GM19395 (cell line): ENCODE measurements at regions not wholly inside any gene's neighbourhood (a gene's known extent, or its start where the extent isn't known, plus 50 kb on each side); places are given as distances from the start of the nearest gene placed in this dataset.

Experiments used
- ATAC-seq: cut with Tn5 transposase; IDR thresholded peaks from one replicate; pipeline ENCODE4 v1.9.1; 2021; ENCODE audit warnings: mild to moderate bottlenecking, moderate library complexity; ENCODE audit not compliant: unreplicated experiment

DNA sequence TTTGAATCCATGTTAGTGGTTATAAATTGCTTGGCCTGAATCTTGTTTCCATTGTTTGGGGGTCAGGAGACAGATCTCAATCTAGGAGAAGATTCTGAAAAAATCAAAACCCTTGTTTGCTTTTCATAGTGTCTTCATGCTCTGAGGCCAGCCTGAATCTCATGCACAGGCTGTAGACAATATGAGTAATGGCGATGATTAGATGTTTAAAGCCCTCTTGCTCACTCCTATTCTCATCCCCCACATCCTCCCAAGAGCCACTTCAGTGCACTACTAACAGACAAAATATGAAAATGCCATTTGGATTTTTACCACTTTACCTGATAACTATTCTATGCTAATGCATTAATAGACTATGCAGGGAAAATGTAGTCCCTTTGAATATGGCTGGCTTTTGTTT is 129.4 kb downstream of the NUDT12 start:
- ATAC-seq, result no peak

DNA sequence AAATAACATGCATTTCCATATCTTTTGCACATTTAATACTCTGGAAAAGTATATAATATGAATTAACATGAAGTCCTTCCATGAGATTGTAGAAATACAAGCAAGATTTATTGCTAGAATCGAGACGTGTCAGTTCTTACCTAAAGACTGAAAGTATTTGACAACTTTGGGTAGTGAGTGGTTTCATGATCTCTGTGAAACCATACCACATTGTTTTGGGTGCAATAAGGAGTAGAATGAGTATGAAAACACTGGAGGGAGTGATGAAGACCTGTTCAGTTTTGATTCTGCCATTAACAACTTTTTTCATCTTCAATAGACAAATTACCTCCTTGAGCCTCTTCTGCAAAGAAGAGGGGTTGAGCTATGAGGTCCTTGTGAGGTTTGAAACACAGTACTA is 133.7 kb downstream of the NUDT12 start:
- ATAC-seq, result peak; percentile 52

DNA sequence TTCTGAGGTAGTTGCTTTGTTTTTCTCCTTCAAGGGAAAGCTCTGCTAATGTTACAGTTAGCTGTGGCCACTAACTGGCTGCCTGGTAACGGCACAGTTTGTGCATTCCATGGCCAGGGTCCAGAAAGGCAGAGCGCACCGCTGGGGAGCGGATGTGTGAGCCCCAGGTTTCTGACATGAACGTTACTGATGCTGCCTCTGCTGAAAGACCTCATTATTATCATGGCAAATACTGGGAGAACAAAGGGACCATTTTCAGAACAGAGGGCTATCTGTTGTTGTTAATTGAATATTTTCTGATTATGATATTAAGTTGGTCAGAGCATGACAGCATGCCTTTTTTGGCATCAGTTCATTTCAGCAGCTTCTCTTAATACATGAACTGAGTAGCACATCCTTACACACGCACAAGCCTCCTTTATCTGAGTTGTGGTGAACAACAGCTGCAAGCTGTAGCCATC is 134.1 kb downstream of the NUDT12 start:
- ATAC-seq, result peak; percentile 30

DNA sequence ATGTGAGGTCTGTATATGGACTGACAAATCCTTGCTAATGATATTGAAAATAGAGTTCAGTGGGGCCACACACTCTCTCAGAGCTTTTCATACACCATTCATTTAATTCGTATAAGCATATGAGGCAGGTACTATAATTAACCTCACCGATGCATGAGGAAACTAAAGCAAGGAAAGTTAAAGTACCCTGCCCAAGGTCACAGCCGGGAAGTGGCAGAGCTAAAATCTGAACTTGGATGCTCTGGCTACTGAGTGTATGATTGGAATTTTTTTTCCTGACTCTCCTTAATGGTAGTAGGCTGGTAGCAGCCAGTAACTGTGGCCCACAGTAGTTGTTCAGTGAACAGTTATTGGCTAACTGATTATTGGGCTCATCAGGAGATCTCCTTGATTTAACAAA is 135.3 kb downstream of the NUDT12 start:
- ATAC-seq, result no peak

DNA sequence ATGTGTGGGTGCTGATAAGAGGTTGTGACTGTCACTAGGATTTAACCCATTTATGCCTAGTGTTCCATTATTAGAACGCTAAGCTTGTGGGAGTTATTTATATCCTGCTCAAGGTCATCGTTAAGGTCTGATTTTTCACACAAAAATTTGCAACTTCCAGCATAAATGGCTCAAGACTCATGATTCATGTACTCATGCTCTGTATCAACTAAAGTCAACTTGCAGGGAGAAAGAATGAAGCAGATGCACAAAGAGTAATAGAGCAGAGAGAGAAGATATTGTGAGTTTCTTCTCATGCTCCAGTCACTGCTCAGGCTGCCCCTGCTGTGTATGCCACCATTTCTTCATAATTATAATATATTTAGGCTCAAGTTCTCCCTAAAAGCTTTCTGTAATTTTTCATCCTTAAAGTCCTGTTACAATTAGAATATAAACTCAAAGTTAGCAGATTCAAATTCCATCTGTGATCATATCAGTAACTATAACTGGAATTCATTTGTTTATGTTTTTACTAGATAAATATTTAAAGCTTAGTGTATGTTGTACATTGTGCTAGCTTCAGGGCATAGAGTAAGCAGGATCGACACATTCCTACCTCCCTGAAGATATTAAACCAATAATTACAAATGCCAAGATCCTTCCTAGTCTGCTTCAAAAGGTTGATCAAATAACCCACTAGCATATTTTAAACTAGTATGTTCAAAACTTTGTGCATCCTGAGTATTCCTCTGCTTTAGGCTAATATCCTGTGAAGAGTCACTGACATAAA is 136.7 kb downstream of the NUDT12 start:
- ATAC-seq, result no peak

DNA sequence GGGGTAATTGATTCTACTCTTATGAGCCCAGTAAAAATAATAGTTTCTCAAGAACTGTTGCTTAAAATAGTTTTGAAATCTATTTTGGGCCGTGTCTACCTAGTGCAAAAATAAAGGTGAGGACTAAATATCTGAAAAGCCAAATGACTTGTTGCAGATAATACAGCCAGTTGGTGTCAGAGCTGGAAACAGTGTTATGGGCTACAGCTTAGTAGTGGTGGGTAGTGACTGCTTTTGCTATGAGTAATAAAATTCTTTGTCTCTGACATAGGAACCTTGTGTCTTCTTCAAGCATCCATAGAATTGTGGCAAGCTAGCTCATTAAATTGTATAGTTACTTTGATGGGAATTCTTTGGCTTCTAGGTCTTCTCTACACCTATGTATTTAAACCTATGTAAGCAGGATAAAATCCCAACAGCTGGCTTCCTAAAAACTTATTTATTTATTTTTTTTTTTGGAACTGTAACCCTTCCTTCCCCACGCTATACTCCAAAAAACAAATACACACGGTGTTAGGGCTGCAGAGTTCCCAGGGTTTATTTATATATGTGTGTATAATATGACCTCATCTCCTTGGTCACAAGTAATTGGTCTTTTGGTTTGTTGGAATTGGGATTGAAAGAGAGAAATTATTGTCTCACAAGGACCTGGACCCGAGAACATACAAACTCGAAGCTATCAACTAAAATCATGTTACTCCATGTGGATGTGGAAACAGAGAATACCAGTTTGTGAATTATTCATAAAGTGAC is 138.0 kb downstream of the NUDT12 start:
- no peak for ATAC-seq

DNA sequence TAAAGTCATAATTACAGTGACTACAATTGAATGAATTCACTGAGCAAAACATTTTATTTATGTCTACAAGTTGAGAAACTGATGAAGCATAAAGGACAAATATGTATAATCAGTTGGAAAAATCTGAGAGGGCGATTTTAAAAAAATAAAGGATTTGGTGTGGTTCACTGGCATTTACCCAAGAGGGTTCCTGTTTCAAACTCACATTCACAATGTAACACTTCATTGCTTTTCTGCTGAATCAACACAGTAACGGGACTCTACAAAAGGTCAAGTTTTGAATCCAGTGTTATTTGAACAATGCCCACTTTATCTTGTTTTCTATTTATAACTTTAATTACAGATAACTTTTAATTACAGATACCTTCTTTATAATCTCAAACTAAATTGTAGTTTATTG is 138.6 kb downstream of the NUDT12 start:
- no peak for ATAC-seq

DNA sequence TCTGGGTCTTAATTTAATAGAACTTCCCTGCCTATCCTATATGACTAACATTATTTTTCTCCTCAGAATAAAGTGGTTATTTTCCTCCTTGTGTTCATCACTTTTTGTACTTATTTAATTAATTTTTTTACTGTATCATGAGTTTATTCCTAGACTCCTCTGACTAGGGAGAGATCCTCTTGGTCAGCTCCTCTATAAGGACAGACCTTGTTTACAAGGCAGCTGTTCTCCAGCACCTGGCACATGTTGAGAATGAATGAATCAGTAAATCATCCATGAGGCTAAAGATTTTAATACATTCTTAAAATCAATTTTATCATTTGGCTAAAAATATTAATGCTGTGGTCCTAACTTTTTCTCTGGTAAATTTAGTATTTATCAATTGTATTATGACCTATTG is 139.8 kb downstream of the NUDT12 start:
- ATAC-seq, result no peak

DNA sequence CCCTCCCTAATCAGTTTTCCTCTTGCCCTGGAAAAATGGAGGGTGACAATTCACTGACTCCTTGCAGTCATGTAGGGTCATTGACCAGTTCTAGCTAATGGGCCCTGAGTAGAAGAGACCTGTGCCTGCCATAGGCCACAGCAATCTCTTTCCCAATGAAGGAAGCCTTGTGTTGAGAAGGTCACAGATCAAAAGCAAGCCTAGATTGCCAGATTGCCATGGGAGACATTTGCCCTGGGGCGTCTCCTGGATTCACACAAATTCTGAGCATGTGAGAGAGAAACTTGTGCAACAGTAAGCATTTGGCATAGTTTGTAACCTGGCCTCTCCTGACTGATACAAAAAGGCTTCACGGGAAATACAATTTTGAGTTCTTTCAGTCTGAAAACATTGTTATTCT is 148.0 kb downstream of the NUDT12 start:
- no peak for ATAC-seq

DNA sequence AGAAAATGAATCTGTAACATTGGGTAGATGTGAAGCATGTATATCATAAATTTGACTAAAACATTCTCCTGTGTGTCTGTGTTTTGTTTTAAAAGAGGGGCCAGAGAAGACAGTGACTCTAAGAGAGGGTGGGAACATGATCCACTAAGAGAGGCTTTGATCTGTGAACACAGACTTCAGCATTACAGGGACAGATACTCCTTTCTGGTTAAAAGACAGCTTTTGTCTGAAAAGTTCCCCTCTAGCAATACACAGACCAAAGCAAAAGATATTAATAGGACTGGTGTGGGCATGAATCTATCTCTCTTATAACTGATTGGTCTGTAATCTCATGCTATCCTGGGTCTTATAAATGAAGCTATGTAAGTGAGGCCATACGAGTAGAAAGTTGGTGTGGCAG is 150.9 kb downstream of the NUDT12 start:
- no peak for ATAC-seq

DNA sequence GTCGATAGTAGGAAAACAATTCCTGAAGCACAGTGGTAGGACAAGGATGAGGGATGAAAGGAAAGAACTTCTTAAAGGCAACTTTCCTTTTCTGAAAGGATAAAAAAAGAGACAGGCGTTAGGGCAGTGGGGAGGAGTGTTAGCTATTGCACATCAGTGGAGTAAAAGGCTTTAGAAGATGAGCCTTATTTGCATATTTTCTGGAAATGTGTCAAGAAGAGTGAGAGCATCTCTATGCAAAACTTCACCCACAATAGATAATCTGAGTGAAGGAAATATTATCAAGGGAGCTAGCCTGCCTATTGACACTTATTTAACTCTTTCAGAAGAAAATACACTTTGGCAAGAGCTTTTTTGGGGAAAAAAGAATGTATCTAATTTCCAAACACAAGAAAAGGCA is 151.6 kb downstream of the MACIR start:
- peak; percentile 97 for ATAC-seq

DNA sequence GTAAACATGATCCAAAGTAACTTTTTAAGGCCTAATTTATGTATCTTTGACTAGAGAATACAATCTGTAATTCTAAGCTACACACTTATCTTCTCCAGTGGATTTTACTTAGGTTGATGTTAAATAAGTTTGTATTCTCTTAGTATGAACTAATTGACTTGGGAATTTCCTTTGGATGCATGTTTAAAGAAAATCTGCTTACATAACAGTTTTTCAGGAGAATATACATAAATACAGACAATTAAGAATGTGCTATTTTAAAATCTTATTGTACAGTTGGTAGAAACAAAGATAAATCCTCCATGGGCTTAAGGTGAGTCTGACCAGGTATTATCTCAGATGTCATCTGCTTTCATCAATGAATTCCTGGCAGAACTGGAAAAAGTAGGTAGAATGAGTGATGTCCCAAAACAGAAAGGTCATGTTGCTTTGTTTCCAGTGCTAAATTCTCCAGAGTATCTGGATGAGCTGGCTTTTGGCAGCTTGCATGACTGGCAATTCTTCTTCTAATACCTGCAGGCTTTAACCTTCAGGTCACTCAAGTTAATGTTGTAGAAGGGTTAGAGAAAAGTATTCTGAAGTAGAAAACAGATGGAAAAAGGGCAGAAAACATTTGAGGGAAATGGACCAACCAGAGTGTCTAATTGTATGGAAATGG is 150.6 kb downstream of the MACIR start:
- no peak for ATAC-seq

DNA sequence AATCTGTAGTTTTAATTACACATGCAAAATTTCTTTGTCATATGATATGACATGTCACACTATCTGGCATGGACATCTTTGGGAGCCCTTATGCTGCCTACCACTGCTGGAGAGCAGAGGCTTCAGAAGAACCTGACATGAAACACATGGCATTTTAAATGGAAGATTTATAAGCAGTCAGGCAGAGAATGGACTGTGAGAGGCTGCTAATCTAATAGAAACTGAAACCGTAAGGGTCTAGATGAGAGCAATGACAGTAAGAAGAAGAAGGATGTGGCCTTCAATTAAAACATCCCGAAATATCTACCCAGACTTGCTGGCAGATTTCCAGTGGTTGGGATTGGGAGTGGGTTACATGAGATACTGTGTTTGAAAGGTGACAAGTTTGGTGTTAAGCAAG is 149.8 kb downstream of the MACIR start:
- peak; percentile 53 for ATAC-seq

DNA sequence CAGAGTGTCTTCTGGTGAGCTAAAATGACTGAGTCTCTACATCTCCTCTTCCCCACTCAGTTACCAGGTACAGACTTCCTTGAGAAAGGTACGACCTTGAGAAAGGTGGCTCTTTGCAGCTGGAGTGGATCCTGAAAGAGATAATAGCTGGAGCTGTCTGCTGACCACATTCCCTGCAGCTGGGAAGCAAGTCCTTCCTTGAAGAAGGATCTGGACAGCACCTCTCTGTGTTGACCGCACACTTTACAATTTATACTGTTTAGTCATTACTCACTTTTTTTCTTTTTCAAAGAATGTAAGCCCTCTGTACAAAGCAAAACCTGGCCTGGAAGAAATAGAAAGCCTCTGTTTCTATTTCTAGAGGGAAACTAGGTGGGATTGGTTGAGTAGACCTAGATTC is 148.8 kb downstream of the MACIR start:
- ATAC-seq, result no peak

DNA sequence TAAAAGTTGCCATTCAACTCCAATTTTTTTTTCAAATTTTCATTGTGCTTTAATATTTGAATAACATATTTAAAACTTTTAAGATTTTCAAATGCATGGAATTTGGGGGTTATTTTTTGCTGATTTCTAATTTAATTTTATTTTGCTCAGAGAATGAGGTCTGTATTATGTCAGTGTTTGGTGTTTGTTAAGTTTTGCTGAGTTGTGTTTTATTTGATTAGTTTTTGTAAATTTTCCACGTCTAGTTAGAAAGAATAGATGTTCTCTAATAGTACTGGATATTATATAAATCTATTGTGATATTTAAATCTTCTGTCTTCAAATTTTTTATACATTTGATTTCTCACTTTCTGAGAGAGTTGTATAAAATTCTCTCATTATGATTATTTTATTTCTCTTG is 145.9 kb downstream of the MACIR start:
- no peak for ATAC-seq

DNA sequence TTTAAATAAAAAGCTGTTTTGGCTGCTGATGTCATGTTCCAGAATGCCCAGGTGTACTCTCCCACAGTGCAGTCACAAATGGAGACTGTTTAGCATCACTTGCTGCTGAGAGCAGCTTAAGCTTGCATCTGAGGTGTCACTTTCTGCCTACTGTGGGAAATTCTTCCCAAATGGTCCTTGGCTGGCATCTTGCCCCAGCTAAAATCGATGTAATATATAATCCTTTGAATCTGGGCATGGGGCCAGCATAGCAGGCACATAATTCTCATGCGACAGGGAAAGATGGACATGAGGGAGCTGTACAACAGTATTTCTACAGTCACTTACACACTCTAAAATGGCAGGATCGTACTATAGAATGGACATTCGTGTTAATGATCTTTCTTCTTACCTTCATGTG is 144.3 kb downstream of the MACIR start:
- ATAC-seq, result no peak

DNA sequence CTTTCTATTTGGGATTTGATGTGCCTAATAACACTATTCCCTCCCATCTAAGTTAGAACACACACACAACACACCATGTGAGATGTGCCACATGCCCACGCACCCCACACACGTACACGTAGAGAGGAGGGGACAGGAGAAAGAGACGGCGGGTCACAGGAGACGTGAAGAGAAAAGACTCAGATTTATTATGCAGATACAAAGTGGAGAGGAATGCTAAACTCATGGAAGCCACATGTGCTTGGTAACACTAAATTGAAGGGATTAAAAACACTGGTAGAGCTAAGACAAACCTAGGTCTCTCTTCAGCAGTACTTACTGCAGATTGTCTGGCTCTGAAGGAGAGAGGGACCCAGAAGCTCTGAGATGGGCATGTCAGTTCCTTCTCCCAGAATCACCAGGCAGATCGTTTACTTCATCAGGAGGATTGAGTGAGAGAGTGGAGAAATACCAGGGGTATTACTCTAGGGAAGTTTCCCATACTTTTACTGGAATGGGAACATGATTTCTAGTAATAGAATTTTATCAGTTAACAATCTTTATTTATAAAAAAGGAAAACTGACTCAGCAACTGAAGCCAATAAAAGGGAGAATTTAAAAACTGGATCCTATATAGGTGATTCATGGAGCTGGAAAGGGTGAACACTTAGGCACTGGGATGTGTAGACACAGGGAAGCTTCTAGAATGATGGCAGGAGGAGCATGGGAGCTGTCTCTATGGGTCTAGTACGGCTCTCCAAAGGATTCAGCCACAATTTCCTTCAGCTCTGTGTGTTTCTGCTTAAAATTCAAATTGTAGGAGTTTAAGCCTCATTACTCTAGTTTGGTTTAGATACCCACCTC is 139.4 kb downstream of the MACIR start:
- ATAC-seq, result no peak

DNA sequence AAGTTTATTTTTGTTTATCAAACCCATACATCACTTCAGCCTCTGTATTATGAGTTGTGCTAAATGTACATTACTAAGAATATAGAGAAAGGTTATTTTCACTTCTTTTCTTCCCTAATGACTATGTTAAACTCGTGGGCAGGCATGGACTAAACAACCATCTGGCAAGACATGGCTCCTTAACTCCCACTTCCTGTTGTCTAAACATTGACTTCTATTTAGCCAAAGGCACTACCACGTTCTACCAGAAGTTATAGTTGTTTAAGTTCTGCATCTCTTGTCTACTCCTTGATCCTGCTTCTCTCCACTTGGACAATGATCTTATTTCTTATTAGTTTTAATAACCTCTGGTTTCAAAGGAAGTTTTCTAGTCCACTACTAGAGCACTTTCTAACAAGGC is 136.1 kb downstream of the MACIR start:
- no peak for ATAC-seq

DNA sequence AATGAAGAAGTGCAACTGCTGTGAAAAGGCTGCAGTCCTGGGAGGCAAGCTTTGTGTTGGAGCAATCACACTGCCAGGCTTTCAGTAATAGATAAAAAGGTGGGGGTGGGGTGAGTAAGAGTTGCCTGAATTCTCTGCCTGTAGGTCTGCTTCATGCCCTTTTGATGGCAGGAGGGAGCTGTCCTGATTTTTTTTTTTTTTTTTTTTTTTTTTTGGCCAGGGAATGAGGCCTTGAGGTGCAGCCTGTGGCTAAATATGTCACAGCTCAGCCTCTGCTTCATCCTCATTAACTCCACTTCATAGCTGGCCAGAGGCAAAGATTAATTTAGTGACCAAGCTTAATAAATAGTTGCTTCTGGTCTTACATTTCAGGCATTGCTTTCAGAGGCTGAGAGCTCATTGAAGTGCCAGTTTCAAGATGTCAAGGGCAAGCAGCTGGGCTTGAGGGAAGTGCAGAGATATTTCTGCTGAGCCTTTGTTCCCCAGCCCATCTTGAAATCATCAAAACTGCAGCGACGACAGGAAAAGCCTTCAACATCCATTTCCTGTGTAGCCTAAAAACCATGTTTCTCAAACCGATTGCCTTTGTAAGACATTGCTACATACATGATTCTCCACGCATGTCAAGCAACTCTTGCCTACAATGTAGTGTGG is 134.7 kb downstream of the MACIR start:
- no peak for ATAC-seq

DNA sequence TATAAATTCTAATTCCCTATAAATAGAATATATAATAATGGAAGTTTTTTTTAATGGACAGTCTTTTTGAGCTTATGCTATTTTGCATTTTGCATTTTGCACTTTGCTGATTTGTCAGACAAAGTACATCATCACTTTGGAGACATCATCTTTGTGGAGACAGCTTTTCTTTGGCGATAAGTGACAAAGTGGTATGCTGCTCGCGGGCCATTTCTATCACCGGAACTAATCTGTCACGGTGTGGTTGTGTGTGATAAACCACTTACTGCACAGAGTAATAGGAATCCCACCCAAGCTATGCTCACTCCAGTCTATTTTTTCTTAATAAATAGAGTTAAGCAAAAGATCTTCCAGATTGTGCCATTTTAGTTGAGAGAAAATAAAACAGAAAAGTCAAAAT is 133.1 kb downstream of the MACIR start:
- no peak for ATAC-seq

DNA sequence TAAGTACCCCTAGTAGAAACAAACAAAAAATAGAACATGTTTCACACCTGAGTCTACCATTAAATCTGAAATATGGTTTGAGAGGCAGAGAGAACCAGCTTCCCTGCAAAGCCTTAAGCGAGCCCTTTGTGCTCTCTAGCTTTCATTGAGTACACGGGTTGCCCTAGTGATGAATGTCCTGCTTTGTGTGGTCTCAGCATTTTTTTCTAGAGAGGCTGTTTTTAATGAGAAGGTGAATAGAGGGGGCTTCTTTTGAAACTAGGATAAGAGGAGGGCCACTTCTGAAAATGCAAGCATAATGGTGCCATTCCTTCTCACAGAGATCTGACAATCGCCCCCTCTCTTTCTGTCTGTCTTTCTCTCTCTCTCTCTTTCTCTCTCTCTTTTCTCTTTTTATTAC is 131.3 kb downstream of the MACIR start:
- ATAC-seq, result no peak
